ENCODE measurements at regions not wholly inside any gene's neighbourhood (a gene's known extent, or its start where the extent isn't known, plus 50 kb on each side); places are given as distances from the start of the nearest gene placed in this dataset.
"Not testable (repeated sequence)": the region's sequence is repeated elsewhere in the genome, so short reads cannot be mapped to it uniquely, and the experiment has no call there.

- intact Hi-C loops (cut with micrococcal nuclease; ENCODE audit: unreplicated experiment): no loop called here
- no peaks in the 10 kb centered on the region for H3K36me3 ChIP-seq (ENCODE audit: insufficient read depth, low read length, poor library complexity, severe bottlenecking)
- no peaks in the 10 kb centered on the region for H3K9me3 ChIP-seq (ENCODE audit: low read depth, low read length, poor library complexity, severe bottlenecking)
- H3K4me3 ChIP-seq (ENCODE audit: low read depth, low read length, poor library complexity, severe bottlenecking): no peak overlapping the region
- no TSS peak for BruUV-seq (replicated peaks)
- DNase-seq (ENCODE audit: low spot score): no peak
- no peak for TF ChIP-seq EZH2 (IDR thresholded peaks at IDR 0.05; ENCODE audit: borderline replicate concordance, low read depth, low read length, poor library complexity, severe bottlenecking)
- TF ChIP-seq CTCF (conservative IDR thresholded peaks at IDR 0.05; ENCODE audit: low read depth, low read length): no peak
- H3K27ac ChIP-seq (ENCODE audit: low read depth, low read length, poor library complexity, severe bottlenecking): no peak overlapping the region
- H3K4me1 ChIP-seq (ENCODE audit: insufficient read depth, low read length, poor library complexity, severe bottlenecking): no peaks in the 10 kb centered on the region
- CTCF ChIA-PET: interaction anchor here (1.0 kb wide), 1 partner anchor 9 kb away, joined by 3 read pairs; no protein-coding TSS in a partner anchor
- H3K27me3 ChIP-seq (replicated peaks; ENCODE audit: insufficient read depth, low read depth, low read length, poor library complexity): no peaks in the 10 kb centered on the region
- POLR2A ChIA-PET (ENCODE audit: low non-redundant PET): no interaction called here
These were observed 195.0 kb downstream of the MSX2 start for GRCh38 chr5:174919351-174919750.

- Histone ChIP-seq H3K9me3 (ENCODE audit: low read depth, low read length, poor library complexity, severe bottlenecking) (no peaks in the 10 kb centered on the region), H3K36me3 (ENCODE audit: insufficient read depth, low read length, poor library complexity, severe bottlenecking) (no peaks in the 10 kb centered on the region), H3K27ac (ENCODE audit: low read depth, low read length, poor library complexity, severe bottlenecking) (no peak overlapping the region), H3K27me3 (replicated peaks; ENCODE audit: insufficient read depth, low read depth, low read length, poor library complexity) (no peaks in the 10 kb centered on the region), H3K4me1 (ENCODE audit: insufficient read depth, low read length, poor library complexity, severe bottlenecking) (no peaks in the 10 kb centered on the region), H3K4me3 (ENCODE audit: low read depth, low read length, poor library complexity, severe bottlenecking) (no peak overlapping the region)
- intact Hi-C loops (cut with micrococcal nuclease; ENCODE audit: unreplicated experiment): no loop called here
- no peak for DNase-seq (ENCODE audit: low spot score)
- TF ChIP-seq CTCF (conservative IDR thresholded peaks at IDR 0.05; ENCODE audit: low read depth, low read length) (no peak), EZH2 (IDR thresholded peaks at IDR 0.05; ENCODE audit: borderline replicate concordance, low read depth, low read length, poor library complexity, severe bottlenecking) (no peak)
- ChIA-PET CTCF (no interaction called here), POLR2A (ENCODE audit: low non-redundant PET) (no interaction called here)
- no TSS peak for BruUV-seq (replicated peaks)
These were observed 194.3 kb downstream of the MSX2 start for GRCh38 chr5:174918655-174919054.

- BruUV-seq (replicated peaks): no TSS peak
These were observed 193.7 kb downstream of the MSX2 start for GRCh38 chr5:174917976-174918554.

GRCh38 chr5:174917435-174917834 is 193.1 kb downstream of the MSX2 start:
- H3K27me3 ChIP-seq (replicated peaks; ENCODE audit: insufficient read depth, low read depth, low read length, poor library complexity); BruUV-seq (replicated peaks); H3K9me3 ChIP-seq (ENCODE audit: low read depth, low read length, poor library complexity, severe bottlenecking); DNase-seq (ENCODE audit: low spot score); H3K4me1 ChIP-seq (ENCODE audit: insufficient read depth, low read length, poor library complexity, severe bottlenecking); H3K27ac ChIP-seq (ENCODE audit: low read depth, low read length, poor library complexity, severe bottlenecking); CTCF ChIA-PET; H3K36me3 ChIP-seq (ENCODE audit: insufficient read depth, low read length, poor library complexity, severe bottlenecking); POLR2A ChIA-PET (ENCODE audit: low non-redundant PET); H3K4me3 ChIP-seq (ENCODE audit: low read depth, low read length, poor library complexity, severe bottlenecking); intact Hi-C loops (cut with micrococcal nuclease; ENCODE audit: unreplicated experiment): not testable (repeated sequence)

More at GRCh38 chr5:174917976-174918554, 193.7 kb downstream of the MSX2 start:
- POLR2A ChIA-PET (ENCODE audit: low non-redundant PET): no interaction called here
- H3K4me3 ChIP-seq (ENCODE audit: low read depth, low read length, poor library complexity, severe bottlenecking): no peak overlapping the region
- no peaks in the 10 kb centered on the region for H3K9me3 ChIP-seq (ENCODE audit: low read depth, low read length, poor library complexity, severe bottlenecking)
- no peaks in the 10 kb centered on the region for H3K27me3 ChIP-seq (replicated peaks; ENCODE audit: insufficient read depth, low read depth, low read length, poor library complexity)
- H3K27ac ChIP-seq (ENCODE audit: low read depth, low read length, poor library complexity, severe bottlenecking): no peak overlapping the region
- no peaks in the 10 kb centered on the region for H3K36me3 ChIP-seq (ENCODE audit: insufficient read depth, low read length, poor library complexity, severe bottlenecking)
- DNase-seq (ENCODE audit: low spot score): no peak
- no peak for TF ChIP-seq CTCF (conservative IDR thresholded peaks at IDR 0.05; ENCODE audit: low read depth, low read length)
- TF ChIP-seq EZH2 (IDR thresholded peaks at IDR 0.05; ENCODE audit: borderline replicate concordance, low read depth, low read length, poor library complexity, severe bottlenecking): no peak
- intact Hi-C loops (cut with micrococcal nuclease; ENCODE audit: unreplicated experiment): no loop called here
- CTCF ChIA-PET: no interaction called here
- no peaks in the 10 kb centered on the region for H3K4me1 ChIP-seq (ENCODE audit: insufficient read depth, low read length, poor library complexity, severe bottlenecking)

- CTCF ChIA-PET; H3K27me3 ChIP-seq (replicated peaks; ENCODE audit: insufficient read depth, low read depth, low read length, poor library complexity); BruUV-seq (replicated peaks); DNase-seq (ENCODE audit: low spot score); POLR2A ChIA-PET (ENCODE audit: low non-redundant PET); H3K9me3 ChIP-seq (ENCODE audit: low read depth, low read length, poor library complexity, severe bottlenecking); H3K36me3 ChIP-seq (ENCODE audit: insufficient read depth, low read length, poor library complexity, severe bottlenecking); H3K4me3 ChIP-seq (ENCODE audit: low read depth, low read length, poor library complexity, severe bottlenecking); H3K4me1 ChIP-seq (ENCODE audit: insufficient read depth, low read length, poor library complexity, severe bottlenecking); intact Hi-C loops (cut with micrococcal nuclease; ENCODE audit: unreplicated experiment); H3K27ac ChIP-seq (ENCODE audit: low read depth, low read length, poor library complexity, severe bottlenecking): not testable (repeated sequence)
These were observed 192.5 kb downstream of the MSX2 start for GRCh38 chr5:174916924-174917323.

Data from A673 (cell line).